AG09319 (cell line): ENCODE measurements at regions not wholly inside any gene's neighbourhood (a gene's known extent, or its start where the extent isn't known, plus 50 kb on each side); places are given as distances from the start of the nearest gene placed in this dataset.

Experiments used
- DNase-seq: peaks from one replicate; pipeline ENCODE4 v3.0.0-alpha.2; 2010; ENCODE audit warnings: low read depth; ENCODE audit errors: extremely low read depth
- TF ChIP-seq, protein P1 (sequence below): IDR thresholded peaks from 2 replicates; pipeline ENCODE4 v1.5.1; 2011; ENCODE audit warnings: low read depth, mild to moderate bottlenecking, inconsistent platforms, low read length, moderate library complexity

DNA sequence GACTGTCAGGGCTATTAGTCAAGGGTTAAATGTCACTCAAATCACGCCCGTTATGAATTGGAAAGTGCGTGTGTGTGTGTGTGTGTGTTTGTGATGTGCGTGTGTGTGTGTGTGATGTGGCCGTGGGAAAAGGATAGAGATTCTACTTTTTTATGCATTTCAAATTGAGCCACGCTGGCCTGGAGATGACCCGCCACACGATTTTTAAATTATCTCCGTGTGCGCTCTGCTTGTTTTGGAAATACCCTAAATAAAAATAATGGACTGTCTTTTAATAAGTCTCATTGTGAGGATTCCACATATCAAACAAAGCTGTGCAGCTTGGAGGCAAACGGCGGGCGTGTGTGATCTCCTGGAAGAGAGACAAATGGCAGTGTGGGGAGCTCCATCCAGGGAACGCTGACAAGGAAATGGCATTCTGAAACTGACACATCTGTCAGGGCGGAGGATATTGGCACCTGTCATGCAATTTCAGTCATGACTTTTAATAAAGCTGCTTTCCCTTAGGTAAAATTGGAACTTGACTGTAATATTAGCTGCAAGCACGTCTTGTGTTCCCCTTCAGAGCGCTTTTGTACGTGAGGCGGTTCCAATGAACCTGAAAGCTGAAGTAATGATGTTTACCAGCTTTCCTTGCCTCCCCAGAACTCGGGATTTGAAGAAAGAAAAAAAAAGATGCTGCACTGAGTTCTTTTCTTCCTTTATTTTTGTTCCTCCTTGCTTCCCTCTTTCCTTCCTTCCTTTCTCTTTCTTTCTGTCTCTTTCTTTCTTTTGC is 381.8 kb upstream of the SMIM21 start:
- TF ChIP-seq, protein P1, sequence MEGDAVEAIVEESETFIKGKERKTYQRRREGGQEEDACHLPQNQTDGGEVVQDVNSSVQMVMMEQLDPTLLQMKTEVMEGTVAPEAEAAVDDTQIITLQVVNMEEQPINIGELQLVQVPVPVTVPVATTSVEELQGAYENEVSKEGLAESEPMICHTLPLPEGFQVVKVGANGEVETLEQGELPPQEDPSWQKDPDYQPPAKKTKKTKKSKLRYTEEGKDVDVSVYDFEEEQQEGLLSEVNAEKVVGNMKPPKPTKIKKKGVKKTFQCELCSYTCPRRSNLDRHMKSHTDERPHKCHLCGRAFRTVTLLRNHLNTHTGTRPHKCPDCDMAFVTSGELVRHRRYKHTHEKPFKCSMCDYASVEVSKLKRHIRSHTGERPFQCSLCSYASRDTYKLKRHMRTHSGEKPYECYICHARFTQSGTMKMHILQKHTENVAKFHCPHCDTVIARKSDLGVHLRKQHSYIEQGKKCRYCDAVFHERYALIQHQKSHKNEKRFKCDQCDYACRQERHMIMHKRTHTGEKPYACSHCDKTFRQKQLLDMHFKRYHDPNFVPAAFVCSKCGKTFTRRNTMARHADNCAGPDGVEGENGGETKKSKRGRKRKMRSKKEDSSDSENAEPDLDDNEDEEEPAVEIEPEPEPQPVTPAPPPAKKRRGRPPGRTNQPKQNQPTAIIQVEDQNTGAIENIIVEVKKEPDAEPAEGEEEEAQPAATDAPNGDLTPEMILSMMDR = no peak
- DNase-seq = no peak

DNA sequence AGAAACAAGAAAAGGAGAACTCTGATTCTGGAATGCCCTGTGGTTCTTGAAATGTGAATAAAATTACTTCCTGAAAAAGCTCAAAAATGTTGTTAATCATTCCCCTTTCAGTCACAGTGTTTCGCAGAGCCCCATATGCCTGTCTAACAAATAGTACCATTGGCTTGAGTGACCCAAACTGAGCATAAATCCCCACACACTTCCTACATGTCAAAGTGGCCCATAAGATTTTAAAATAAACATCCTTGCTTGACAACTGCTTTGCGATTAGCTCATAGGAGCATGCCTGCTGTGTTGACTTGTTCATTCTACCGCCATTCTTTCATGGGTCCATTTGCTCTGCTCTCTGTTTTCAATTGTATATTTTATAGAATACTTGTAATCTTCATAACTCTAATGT is 377.8 kb upstream of the SMIM21 start:
- TF ChIP-seq, protein P1 = no peak
- no peak for DNase-seq

DNA sequence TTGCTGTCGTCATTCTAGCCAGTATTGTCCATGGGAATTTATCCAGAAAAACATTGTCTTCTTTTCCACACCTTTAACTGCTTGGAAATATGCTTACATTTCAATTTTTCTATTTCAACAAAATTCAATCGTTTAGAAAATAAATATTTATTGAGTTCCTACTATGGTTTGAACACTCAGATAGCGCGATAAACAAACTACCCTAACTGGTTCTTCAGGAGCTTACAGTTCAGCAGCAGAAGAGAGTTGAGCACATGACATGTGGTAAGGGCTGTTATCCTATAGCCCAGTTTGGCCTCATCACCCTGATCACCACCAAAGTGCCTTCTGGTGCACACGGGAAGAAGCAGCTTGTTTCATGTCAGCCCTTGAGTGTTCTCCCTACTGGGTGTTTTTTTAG is 375.2 kb upstream of the SMIM21 start:
- no peak for DNase-seq
- TF ChIP-seq, protein P1 = no peak

DNA sequence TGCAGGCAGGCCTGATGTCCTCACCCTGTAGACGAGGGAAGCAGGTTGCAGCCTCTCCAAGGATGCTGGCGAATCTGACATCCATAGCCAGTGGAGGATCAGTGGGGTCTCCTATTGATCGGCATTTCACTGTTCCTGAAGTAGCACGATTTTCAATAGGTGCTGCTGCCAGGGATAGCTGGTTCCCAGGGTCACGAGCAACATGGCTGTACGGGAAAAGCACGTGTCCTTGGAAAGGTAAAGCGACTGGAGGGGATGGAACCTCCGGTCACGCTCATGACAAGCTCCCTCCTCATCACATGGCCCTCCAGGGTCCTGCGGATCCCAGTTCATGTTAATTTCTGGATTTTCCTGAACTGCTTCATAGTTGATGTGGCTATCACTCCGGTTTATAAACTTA is 373.7 kb upstream of the SMIM21 start:
- no peak for DNase-seq
- TF ChIP-seq, protein P1 = no peak

DNA sequence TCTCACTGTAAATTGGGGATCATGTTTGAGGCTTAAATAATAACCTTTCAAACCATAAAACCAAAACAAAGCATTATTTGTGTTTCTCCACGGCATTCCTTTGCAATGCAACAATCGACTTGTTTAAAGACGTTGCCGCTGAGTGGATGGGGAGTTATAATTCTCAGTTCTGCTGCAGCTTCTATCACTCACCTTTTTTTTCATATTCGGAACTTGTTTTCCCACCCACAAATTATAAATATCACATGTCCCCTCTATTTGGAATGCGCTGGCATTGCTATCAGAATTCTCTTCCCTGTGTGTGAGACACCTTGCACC is 372.8 kb upstream of the SMIM21 start:
- TF ChIP-seq, protein P1 = no peak
- DNase-seq = no peak

DNA sequence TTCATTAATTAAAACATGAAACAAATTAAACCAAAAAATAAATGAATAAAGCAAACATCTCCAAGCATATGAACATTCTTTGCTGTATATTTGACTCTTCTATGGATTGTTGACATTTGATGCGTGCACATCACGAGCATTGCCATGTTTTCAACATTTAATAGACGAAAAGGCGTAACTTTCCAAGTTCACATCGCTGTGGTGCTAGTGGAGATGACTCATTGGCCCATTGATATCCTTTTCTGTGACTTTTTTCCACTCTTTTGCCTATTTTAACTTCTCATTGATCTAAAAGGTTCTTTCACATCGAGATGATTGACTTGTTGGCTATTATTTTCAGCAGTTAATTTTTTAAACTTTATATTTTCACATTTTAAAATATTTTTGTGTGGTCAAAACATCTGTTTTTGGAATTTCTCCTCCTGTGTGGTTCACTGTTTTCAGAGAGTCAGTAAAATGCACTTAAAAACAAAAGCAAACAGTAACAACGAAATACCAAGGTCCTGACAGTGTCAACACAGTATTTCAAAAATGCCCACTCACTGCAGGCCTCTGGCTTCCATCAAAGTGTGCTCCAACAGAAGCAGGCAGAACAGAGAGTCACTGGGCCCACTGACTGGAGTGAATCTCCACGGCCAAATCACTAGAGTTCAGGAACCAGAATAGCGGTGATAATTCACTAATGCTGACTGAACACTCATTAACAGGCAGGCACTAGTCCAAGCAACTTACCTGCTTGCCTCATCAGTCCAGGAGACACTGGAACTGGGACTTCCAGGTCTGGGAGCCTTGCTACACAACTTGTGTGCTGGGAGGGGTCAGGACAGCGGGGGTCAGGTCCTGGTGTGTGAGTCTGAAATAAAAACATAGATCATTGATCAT is 372.2 kb upstream of the SMIM21 start:
- DNase-seq = no peak
- TF ChIP-seq, protein P1 = no peak

DNA sequence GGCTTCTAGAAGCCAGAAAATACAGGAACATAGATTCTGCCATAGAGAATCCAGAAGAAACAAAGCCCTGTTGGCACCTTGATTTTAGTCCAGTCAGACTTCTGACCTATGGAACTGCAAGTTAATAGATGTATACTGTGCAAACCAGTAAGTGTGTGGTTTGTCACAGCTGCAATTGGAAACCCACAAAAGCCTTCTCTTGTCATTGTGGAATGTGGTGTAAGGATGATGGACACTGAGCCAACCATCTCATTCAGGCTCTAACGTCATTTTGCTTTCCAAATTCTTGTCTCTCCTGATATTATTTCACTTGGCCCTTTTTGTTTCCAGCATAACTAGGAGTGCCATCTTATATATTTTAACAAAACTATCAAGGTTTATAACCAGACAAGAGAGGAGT is 369.5 kb upstream of the SMIM21 start:
- no peak for DNase-seq
- TF ChIP-seq, protein P1 = no peak
